Psoas muscle (tissue), 7 donors: ENCODE measurements at regions not wholly inside any gene's neighbourhood (a gene's known extent, or its start where the extent isn't known, plus 50 kb on each side); places are given as distances from the start of the nearest gene placed in this dataset.

ENCODE experiments used
- ATAC-seq, 4 donors: fragments of 200-7000 bp; cut with Tn5 transposase; one replicate each; pipeline ENCODE4 v1.9.1; 2020; ENCODE audit warnings: moderate library complexity in 3 of 4, mild to moderate bottlenecking in 2 of 4
- DNase-seq, 2 donors: peaks; one replicate each; pipeline ENCODE4 v3.0.0-alpha.2; 2020
- H3K27ac ChIP-seq: fragments of 200-600 bp; one replicate; pipeline ENCODE4 v1.8.0; 2022
- H3K27me3 ChIP-seq, 3 donors: fragments of 200-600 bp in 1 of 3; one replicate each; pipeline versions ENCODE4 v1.6.1 to v1.8.0; 2013 to 2022; ENCODE audit warnings: low read length in 2 of 3, mild to moderate bottlenecking in 2 of 3, moderate library complexity in 1 of 3; ENCODE audit not compliant: insufficient read depth in 3 of 3
- H3K36me3 ChIP-seq, 2 donors: fragments of 200-600 bp in 1 of 2; one replicate each; pipeline versions ENCODE4 v1.6.1 to v1.8.0; 2013 to 2022; ENCODE audit warnings: low read depth in 1 of 2, mild to moderate bottlenecking in 1 of 2, moderate library complexity in 1 of 2; ENCODE audit not compliant: insufficient read depth in 1 of 2
- H3K4me1 ChIP-seq: fragments of 200-600 bp; one replicate; pipeline ENCODE4 v1.8.0; 2022
- H3K4me3 ChIP-seq: fragments of 200-600 bp; one replicate; pipeline ENCODE4 v1.8.0; 2022; ENCODE audit warnings: mild to moderate bottlenecking
- H3K9me3 ChIP-seq: fragments of 200-600 bp; one replicate; pipeline ENCODE4 v1.8.0; 2022
- WGBS, 3 donors: extraction: QIAGEN DNeasy Blood & Tissue Kit; methylation state at CpG; one replicate each; pipeline versions ENCODE4 v1.1.6 to v1.1.7; 2013; 5-methylcytosine and 5-hydroxymethylcytosine counted together
- intact Hi-C, 2 donors: fragments of 100-400 bp; cut with DNase I; formaldehyde crosslinking; loops; one replicate each; pipeline versions ENCODE4 v1.11.0 to v1.14.2; 2022
- TF ChIP-seq, protein P1 (sequence below): fragments of 200-600 bp; IDR thresholded peaks from one replicate; pipeline ENCODE4 v1.8.0; 2022; ENCODE audit warnings: antibody characterized with exemption
- donor health status: healthy with polysubstance abuse.
- donor health status: DM: no; HTN: no; CAD: no; lungs with moderate emphysema.
- donor health status: Bipolar disorder and iron deficiency.
- donor health status: healthy.
- donor health status: DM: yes; HTN: yes; CAD: no.
- donor health status: DM: no; HTN: no; CAD: no.
- donor health status: DM: yes; HTN: yes; CAD: no.

DNA sequence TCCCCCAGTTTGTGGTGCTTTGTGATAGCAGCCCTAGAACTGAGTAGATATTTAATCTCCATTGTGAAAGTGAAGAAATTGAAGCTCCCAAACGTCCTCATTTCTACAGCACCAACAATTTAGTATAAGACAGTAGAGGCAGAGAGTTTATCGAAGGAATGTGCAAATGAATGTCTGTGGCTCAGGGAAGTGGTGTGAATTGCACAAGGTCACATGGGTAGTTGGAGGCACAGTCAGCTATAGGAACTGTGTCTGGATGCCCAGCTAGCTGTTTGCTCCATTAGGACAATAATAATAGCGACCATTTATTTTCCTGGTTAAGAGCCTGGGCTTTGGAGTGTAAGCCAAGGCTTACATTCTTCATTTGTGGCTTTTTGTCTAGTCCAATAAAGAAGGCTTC lies 144.4 kb upstream of the USP24 start:
- whole genome bisulfite sequencing, 3 donors = 82 to 94% (median 92%) methylated on average over 3 of the region's 3 CpGs
- DNase-seq = no peak

DNA sequence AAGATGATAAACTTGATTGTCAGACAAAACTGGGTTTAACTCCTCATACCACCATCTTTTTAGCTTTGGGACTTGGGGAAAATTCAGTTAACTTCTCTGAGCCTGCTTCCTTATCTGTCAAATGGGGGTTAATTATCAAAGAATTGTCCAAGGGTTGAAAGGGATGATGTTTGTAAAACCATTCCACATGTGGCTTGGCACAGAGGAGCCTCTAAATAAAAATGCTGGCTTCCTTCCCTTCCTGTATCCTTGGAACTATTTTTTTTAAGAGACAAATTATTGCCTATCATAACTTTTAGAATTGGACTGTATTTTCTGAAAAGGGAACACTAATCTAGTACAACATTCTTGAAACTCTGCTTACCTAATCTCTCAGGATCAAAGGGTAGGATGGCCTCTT lies 143.4 kb upstream of the USP24 start:
- intact Hi-C loops = no loop called here
- Histone ChIP-seq H3K9me3 (no peaks in the 10 kb centered on the region), H3K27me3 (no peaks in the 10 kb centered on the region), H3K4me3 (no peak overlapping the region), H3K36me3 (no peaks in the 10 kb centered on the region), H3K27ac (no peak overlapping the region), H3K4me1 (peaks cover 19% of the 10 kb centered on the region)
- DNase-seq (no peak), ATAC-seq (no peak)
- TF ChIP-seq, protein P1, sequence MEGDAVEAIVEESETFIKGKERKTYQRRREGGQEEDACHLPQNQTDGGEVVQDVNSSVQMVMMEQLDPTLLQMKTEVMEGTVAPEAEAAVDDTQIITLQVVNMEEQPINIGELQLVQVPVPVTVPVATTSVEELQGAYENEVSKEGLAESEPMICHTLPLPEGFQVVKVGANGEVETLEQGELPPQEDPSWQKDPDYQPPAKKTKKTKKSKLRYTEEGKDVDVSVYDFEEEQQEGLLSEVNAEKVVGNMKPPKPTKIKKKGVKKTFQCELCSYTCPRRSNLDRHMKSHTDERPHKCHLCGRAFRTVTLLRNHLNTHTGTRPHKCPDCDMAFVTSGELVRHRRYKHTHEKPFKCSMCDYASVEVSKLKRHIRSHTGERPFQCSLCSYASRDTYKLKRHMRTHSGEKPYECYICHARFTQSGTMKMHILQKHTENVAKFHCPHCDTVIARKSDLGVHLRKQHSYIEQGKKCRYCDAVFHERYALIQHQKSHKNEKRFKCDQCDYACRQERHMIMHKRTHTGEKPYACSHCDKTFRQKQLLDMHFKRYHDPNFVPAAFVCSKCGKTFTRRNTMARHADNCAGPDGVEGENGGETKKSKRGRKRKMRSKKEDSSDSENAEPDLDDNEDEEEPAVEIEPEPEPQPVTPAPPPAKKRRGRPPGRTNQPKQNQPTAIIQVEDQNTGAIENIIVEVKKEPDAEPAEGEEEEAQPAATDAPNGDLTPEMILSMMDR = no peak

More for the DNA sequence above, 144.4 kb upstream of the USP24 start:
- Histone ChIP-seq H3K4me1 (peaks cover 19% of the 10 kb centered on the region), H3K27ac (no peak overlapping the region), H3K27me3 (no peaks in the 10 kb centered on the region), H3K36me3 (no peaks in the 10 kb centered on the region), H3K4me3 (no peak overlapping the region), H3K9me3 (no peaks in the 10 kb centered on the region)
- intact Hi-C loops = no loop called here
- ATAC-seq = no peak
- TF ChIP-seq, protein P1 = no peak

DNA sequence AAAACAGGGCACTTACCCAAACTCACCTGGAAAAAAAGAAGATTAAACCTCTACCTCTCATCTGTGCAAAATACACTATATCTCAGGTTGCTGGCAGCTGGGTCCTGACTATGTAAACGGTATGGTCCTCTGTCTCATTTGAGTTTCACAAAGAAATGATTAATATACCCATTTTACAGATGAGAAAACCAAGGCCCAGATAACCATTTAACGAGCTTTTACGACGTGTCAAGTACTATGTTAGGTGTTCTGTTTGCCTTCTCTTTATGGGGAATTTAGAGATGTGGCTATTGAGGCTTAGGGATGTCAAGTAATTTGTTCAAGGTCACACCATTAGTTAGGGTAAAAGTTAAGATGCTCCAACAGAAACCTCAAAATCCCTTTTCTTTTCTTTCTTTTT lies 140.4 kb upstream of the USP24 start:
- ATAC-seq (no peak), DNase-seq (no peak)
- Histone ChIP-seq H3K4me3 (no peak overlapping the region), H3K9me3 (no peaks in the 10 kb centered on the region), H3K36me3 (no peaks in the 10 kb centered on the region), H3K27me3 (no peaks in the 10 kb centered on the region), H3K4me1 (peaks cover 3% of the 10 kb centered on the region), H3K27ac (no peak overlapping the region)
- 96 to 98% (median 97%) methylated on average over 4 of the region's 4 CpGs for WGBS, 3 donors
- intact Hi-C loops = no loop called here
- TF ChIP-seq, protein P1 = no peak

DNA sequence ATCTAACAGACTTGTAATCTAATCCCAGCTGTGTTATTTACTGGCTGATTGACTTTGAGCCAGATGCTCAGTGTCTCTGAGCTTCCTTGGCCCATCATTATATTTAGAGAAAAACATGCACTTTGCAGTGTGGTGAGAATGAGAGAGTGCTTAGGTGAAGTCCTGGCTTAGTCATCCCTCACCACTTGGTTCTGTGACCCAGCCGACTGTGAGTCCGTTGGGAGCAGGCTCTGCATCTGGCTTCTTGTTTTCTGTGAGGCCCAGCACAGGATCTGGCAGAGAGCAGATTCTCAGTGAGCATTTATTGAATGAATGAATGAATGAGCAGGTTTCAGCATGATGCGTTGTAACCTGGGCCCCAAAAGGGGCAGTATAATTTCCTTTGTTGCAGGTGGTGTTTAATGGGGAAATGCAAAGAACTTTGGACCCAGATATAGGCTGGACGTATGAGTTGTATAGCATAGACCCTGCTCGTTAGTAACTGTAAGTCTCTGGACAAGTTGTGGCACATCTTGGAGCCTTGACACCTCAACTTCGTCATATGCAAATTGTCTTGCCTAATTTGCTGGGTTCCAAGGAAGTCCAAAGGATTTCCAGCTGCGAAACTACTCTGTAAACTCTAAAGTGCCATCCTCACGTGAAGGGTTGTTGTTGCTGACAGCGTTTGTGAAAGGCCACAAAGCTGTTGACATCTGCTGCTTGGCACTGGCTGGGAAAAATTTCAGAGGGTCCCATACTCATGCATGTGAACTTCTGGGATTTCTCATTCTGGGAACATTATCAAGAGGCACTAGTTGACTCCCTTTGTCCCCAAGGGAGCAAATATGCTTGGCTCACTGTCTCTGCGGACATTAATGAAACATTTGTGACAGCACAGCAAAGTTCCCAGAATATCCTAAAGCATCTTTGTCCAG lies 138.8 kb upstream of the USP24 start:
- no peaks in the 10 kb centered on the region for H3K27me3 ChIP-seq
- H3K9me3 ChIP-seq = no peaks in the 10 kb centered on the region
- whole genome bisulfite sequencing, 3 donors = 54 to 79% (median 60%) methylated on average over 10 of the region's 10 CpGs
- intact Hi-C loops = no loop called here
- peak in 1 of 2 donors; percentile 64 for DNase-seq
- TF ChIP-seq, protein P1 = no peak
- H3K27ac ChIP-seq = peak overlapping the region; percentile 27
- no peaks in the 10 kb centered on the region for H3K36me3 ChIP-seq
- peak in 3 of 4 donors; percentile 36 to 51 (median 38) for ATAC-seq
- no peak overlapping the region for H3K4me3 ChIP-seq
- peaks cover 3% of the 10 kb centered on the region for H3K4me1 ChIP-seq

DNA sequence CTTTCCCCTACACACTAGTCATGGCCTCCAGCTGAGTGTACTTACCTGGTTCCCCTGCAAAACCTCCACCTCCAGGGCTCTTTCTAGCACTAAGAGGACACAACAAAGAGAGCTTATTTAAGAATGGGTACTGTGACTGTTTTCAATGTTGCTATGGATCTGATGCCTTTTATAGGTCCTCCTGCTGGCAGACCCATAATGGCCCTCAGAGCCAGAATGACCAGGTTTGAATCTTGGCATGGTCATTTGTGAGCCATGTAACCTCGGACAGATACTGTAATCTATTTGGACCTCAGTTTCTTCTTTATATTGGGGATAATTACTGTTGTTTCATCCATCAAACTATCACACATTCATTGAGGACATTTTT lies 137.6 kb upstream of the USP24 start:
- ATAC-seq (peak in 1 of 4 donors; percentile 8), DNase-seq (no peak)
- intact Hi-C loops = no loop called here
- Histone ChIP-seq H3K27ac (peak overlapping the region; percentile 2), H3K36me3 (no peaks in the 10 kb centered on the region), H3K4me1 (peaks cover 3% of the 10 kb centered on the region), H3K9me3 (no peaks in the 10 kb centered on the region), H3K27me3 (no peaks in the 10 kb centered on the region), H3K4me3 (no peak overlapping the region)
- 14 to 30% (median 19%) methylated on average over 1 of the region's 1 CpG for WGBS, 3 donors
- TF ChIP-seq, protein P1 = no peak
